Adrenal gland (tissue), 5 donors: ENCODE measurements at regions not wholly inside any gene's neighbourhood (a gene's known extent, or its start where the extent isn't known, plus 50 kb on each side); places are given as distances from the start of the nearest gene placed in this dataset.

Experiments
- POLR2A ChIP-seq, 2 donors: fragments of 450-650 bp; IDR thresholded peaks; one replicate each; pipeline ENCODE4 v1.6.1; 2017; ENCODE audit warnings: antibody characterized with exemption in 2 of 2, mild to moderate bottlenecking in 2 of 2, moderate library complexity in 1 of 2
- TF ChIP-seq, protein P1 (sequence below), 6 experiments: fragments of 450-650 bp in 4 of 6; fragments of 200-600 bp in 2 of 6; sonication (generic) in 1 of 6; IDR thresholded peaks; 1 replicate in 5 of 6; 2 replicates in 1 of 6; pipeline versions ENCODE4 v1.5.1 to v1.8.0; 2016 to 2021; ENCODE audit warnings: antibody characterized with exemption in 6 of 6, mild to moderate bottlenecking in 2 of 6, moderate library complexity in 1 of 6
- donor health status: DM: no; HTN: no; CAD: no.

DNA sequence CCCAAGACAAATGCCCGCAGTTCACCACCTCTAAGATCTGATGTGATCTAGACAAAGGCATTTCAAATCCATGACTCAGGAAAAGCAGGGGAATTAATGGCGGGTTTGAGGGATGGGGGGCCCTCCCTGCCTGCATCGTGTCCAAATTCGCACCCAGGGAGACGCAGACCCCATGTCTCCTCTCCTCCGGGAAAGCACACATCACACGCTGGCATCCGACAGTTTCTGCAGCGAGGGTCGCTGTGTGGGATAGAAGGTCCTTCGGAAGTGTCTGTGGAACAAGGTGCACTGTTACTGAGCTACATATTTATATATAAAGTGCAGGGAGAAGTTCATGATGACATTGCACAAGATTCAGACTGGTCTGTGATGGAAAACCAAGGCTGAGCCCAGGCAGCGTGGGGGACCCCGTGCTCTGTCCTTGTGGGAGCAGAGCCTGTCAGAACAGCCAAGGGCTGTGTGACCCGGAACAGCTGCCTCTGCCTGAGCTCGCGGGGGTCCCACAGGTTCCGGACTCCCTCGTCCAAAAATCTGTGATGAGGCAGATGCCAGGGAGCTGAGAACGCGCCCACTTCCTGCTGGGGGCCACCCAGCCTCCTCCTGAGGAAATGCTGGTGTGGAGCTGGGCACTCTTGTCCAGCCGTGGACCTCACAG is 82.3 kb upstream of the CTDP1 start:
- no peak for TF ChIP-seq POLR2A (IDR thresholded peaks at IDR 0.05)
- TF ChIP-seq, protein P1, sequence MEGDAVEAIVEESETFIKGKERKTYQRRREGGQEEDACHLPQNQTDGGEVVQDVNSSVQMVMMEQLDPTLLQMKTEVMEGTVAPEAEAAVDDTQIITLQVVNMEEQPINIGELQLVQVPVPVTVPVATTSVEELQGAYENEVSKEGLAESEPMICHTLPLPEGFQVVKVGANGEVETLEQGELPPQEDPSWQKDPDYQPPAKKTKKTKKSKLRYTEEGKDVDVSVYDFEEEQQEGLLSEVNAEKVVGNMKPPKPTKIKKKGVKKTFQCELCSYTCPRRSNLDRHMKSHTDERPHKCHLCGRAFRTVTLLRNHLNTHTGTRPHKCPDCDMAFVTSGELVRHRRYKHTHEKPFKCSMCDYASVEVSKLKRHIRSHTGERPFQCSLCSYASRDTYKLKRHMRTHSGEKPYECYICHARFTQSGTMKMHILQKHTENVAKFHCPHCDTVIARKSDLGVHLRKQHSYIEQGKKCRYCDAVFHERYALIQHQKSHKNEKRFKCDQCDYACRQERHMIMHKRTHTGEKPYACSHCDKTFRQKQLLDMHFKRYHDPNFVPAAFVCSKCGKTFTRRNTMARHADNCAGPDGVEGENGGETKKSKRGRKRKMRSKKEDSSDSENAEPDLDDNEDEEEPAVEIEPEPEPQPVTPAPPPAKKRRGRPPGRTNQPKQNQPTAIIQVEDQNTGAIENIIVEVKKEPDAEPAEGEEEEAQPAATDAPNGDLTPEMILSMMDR (IDR thresholded peaks at IDR 0.05): no peak
